ENCODE measurements at regions not wholly inside any gene's neighbourhood (a gene's known extent, or its start where the extent isn't known, plus 50 kb on each side); places are given as distances from the start of the nearest gene placed in this dataset.

- Mint-ChIP-seq H3K4me3 (no peak overlapping the region), H3K27ac (no peak overlapping the region), H3K9me3 (peaks cover 42% of the 10 kb centered on the region), H3K4me1 (0 out of 2 replicates have a peak, but pooled peaks cover 6% of the 10 kb centered on the region), H3K27me3 (ENCODE audit: low read depth) (peaks cover 9% of the 10 kb centered on the region), H3K36me3 (peaks cover 31% of the 10 kb centered on the region)
- ChIA-PET CTCF (no interaction called here), POLR2A (no interaction called here)
- no peak for DNase-seq (ENCODE audit: low spot score)
- ATAC-seq: no peak
- no peak for TF ChIP-seq NFATC4 (CRISPR knock-in tag; IDR thresholded peaks at IDR 0.05)
- TF ChIP-seq ELF4 (CRISPR knock-in tag; IDR thresholded peaks at IDR 0.05; ENCODE audit: low read depth): no peak
- no peak for TF ChIP-seq IRF1 (CRISPR knock-in tag; IDR thresholded peaks at IDR 0.05)
- no peak for TF ChIP-seq ZNF423 (CRISPR knock-in tag; IDR thresholded peaks at IDR 0.05)
- TF ChIP-seq OVOL2 (CRISPR knock-in tag; IDR thresholded peaks at IDR 0.05; ENCODE audit: borderline replicate concordance): no peak
- TF ChIP-seq ARID4B (CRISPR knock-in tag; IDR thresholded peaks at IDR 0.05; ENCODE audit: borderline replicate concordance): no peak
These were observed 90.0 kb upstream of the PRR5 start for GRCh38 chr22:44611880-44612496.

GRCh38 chr22:44610071-44610470, 91.9 kb upstream of the PRR5 start:
- Mint-ChIP-seq H3K27ac (no peak overlapping the region), H3K4me1 (peaks cover 6% of the 10 kb centered on the region; the same call in 1 of the 2 replicates), H3K36me3 (peaks cover 31% of the 10 kb centered on the region), H3K4me3 (no peak overlapping the region), H3K9me3 (peaks cover 38% of the 10 kb centered on the region), H3K27me3 (ENCODE audit: low read depth) (peaks cover 9% of the 10 kb centered on the region)
- ChIA-PET POLR2A (no interaction called here), CTCF (interaction anchor here (1.1 kb wide), 2 partner anchors 10 to 17 kb away, joined by 3 read pairs; no protein-coding TSS in a partner anchor)
- ATAC-seq (no peak), DNase-seq (ENCODE audit: low spot score) (no peak)
- no peak for TF ChIP-seq MXD4 (CRISPR knock-in tag; IDR thresholded peaks at IDR 0.05; ENCODE audit: borderline replicate concordance)

- no peak overlapping the region for H3K27ac Mint-ChIP-seq
- peaks cover 7% of the 10 kb centered on the region; the same call in 1 of the 2 replicates for H3K27me3 Mint-ChIP-seq (ENCODE audit: low read depth)
- peaks cover 6% of the 10 kb centered on the region; the same call in 1 of the 2 replicates for H3K4me1 Mint-ChIP-seq
- ATAC-seq (no peak), DNase-seq (ENCODE audit: low spot score) (no peak)
- no peak overlapping the region for H3K4me3 Mint-ChIP-seq
- ChIA-PET POLR2A (no interaction called here), CTCF (interaction anchor here (1.1 kb wide), 1 partner anchor 11 kb away, joined by 3 read pairs; no protein-coding TSS in a partner anchor)
- H3K9me3 Mint-ChIP-seq: peaks cover 33% of the 10 kb centered on the region
- H3K36me3 Mint-ChIP-seq: peaks cover 31% of the 10 kb centered on the region
- TF ChIP-seq STAT6 (CRISPR knock-in tag; conservative IDR thresholded peaks at IDR 0.05; ENCODE audit: low read depth) (no peak), OVOL2 (CRISPR knock-in tag; IDR thresholded peaks at IDR 0.05; ENCODE audit: borderline replicate concordance) (no peak), GTF2I (CRISPR knock-in tag; conservative IDR thresholded peaks at IDR 0.05) (no peak), NFATC4 (CRISPR knock-in tag; IDR thresholded peaks at IDR 0.05) (no peak), USF1 (CRISPR knock-in tag; IDR thresholded peaks at IDR 0.05) (no peak), ZSCAN18 (CRISPR knock-in tag; IDR thresholded peaks at IDR 0.05) (no peak), CREB1 (CRISPR knock-in tag; IDR thresholded peaks at IDR 0.05) (no peak), ZNF512 (CRISPR knock-in tag; IDR thresholded peaks at IDR 0.05; ENCODE audit: borderline replicate concordance) (no peak), E2F5 (CRISPR knock-in tag; IDR thresholded peaks at IDR 0.05) (no peak), KAT7 (CRISPR knock-in tag; IDR thresholded peaks at IDR 0.05; ENCODE audit: borderline replicate concordance) (no peak), ATF1 (CRISPR knock-in tag; IDR thresholded peaks at IDR 0.05) (no peak), SMAD3 (CRISPR knock-in tag; IDR thresholded peaks at IDR 0.05; ENCODE audit: borderline replicate concordance) (no peak)
These were observed 92.5 kb upstream of the PRR5 start for GRCh38 chr22:44609400-44609988.

Measured in WTC11 (cell line).